GM18873 (cell line): ENCODE measurements at regions not wholly inside any gene's neighbourhood (a gene's known extent, or its start where the extent isn't known, plus 50 kb on each side); places are given as distances from the start of the nearest gene placed in this dataset.
A peak's percentile ranks its signal among the peaks of the same experiment; 100 is the strongest.

Experiments used
- ATAC-seq: cut with Tn5 transposase; IDR thresholded peaks from one replicate; pipeline ENCODE4 v1.9.1; 2021; ENCODE audit warnings: mild to moderate bottlenecking, moderate library complexity, moderate number of reproducible peaks; ENCODE audit not compliant: unreplicated experiment, low FRiP score

DNA sequence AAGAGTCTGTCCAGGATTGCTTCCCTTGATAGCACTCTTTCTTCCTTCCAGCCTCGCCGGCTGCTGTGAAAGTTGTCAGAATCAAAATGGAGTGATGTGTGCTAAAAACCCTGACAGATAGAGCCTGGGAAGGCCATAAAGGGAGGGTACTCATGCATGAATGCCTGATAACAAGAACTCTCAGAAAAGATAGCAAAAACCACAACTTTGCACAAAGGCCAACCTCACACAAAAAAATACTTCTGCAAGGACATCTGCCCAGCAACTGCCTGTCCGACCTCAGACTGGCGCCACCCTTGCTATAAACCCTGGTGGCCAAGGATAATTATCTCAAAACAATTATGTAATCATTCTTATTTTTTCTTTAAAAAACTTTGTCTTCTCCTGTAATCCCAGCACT is 133.2 kb upstream of the SVIL start:
- ATAC-seq: no peak

DNA sequence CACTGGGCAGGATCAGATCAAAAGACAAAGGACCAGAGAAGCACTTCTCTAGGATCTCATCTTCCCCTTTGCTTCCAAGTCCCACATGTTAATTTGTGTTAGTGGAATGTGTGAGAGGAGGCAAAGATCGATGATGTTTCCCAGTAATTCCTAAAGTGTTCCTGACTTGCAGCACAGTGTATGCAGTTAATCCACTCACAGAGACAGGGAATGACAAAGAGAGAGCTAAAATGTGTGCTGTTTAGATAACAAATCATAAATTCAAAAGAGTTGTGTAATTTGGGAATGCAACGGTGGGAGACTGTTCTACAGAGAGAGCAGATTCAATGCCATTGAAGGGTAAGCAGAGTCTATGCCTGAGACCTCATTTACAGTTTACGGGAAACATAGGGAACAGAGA is 132.0 kb upstream of the SVIL start:
- no peak for ATAC-seq

DNA sequence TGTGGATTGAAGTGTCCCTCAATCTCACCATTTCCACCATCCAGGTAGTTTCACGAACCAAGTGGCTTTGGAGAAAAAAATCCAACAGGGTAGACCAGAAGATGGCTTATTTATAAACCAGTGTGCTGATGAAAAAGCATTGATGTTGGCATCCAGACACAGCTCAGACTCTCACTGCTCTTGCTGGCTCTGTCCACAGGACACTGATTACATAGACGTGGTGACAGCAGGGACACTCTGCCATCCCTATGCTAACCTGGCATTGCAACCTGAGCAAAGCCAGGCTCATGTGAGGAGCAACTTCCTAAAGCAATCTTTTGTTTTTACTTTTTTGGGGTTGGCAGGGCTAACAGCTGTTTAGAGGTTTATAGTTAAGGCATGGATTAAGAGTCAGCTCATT is 130.6 kb upstream of the SVIL start:
- no peak for ATAC-seq

DNA sequence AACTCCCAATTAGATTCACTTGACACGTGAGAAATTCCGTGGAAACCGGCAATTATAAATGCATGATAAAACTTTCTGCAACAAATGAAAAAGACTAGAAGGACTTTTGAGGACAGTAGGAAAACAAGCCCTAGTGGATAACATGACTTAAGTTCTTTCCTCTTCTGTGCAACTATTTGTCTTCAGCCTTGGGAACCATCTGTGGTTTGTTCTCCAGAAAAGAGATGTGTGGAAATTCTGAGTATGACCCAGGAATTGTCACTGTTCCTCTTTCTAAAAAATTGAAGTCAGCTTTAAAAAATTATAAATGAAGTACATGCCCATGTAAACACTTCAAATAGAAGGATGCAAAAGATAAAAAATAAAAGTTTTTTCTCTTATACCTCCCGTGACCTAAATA is 128.6 kb upstream of the SVIL start:
- no peak for ATAC-seq

DNA sequence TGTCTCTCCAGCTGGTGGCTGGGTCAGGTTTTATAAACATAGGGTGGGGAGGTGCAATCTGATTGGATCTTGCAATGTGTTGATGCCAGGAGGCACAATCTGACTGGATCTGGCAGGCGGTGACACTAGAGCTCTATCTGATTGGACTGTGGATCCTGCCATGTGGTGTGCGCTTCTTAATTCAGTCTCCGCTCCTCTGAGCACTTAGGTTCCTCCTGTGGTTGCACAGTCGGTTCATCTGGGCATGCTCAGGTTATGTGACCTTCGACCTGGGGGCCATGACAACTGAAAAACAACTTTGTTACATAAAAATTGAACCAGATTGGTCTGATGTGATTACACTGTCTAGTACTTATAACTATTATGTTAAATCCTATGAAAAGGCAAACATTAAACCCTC is 127.1 kb upstream of the SVIL start:
- ATAC-seq: no peak

DNA sequence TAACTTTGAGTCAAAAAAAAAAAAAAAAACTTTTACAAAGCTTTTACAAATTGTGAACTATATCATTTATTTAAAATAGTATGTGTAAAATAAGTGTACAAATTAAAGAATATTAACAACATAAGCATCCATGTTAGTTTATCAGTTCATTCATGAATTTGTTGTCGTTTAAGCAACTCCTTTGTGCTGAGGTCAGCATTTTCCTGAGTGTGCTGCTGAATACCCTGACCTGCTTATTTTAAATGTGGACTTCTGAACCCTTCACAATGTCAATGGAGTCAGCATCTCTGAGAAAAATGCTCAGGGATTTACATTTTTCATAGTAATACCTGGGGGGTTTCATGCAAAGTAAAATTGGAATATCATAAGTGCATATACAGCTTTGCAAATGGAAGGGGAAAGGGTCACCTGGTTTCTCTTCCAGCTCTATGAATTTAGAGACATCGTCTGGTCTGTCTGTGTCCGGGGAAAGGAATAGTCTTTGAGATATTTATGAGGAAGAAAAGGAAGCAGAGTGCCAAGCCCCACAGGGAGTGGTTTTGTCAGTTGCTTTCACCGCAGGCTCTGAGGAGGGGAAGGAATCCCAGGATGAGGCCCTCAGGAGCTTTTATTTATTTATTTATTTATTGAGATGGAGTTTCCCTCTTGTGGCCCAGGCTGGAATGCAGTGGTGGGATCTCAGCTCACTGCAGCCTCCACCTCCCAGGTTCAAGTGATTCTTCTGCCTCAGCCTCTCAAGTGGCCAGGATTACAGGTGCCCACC is 125.5 kb upstream of the SVIL start:
- no peak for ATAC-seq

DNA sequence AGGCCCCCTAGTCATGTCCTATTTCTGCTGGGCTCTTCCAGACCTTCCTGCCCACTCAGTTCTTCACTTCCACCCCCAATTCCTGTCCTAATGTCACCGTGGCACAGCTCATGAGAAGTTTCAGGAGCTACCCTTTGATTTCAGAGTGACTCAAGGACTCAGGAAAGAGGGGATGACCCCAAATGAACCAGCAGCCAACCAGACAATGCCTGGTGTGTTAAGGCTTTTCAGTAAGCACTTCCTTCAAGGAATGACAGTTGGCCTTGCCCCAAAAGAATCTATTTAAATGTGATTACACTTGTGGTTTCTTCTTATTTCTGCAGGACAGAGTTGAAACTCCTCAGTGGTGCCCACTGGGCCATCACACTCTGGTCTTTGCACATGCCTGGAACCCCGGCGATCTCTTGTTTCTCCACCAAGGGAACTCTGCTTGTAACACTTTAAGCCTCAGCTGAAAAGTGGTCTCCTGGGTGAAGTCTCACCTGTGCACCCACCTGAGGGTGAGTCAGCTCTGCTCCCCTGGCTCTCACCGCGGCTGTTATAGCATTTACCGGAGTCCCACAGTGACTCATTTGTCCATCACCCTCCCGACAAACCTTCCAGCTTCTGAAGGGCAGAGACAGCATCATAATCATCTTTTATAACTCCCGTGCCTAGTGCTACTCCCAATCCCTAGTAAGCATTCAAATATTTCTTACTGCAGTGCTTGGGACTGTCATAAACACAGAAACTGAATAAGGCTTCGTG is 123.0 kb upstream of the SVIL start:
- no peak for ATAC-seq

DNA sequence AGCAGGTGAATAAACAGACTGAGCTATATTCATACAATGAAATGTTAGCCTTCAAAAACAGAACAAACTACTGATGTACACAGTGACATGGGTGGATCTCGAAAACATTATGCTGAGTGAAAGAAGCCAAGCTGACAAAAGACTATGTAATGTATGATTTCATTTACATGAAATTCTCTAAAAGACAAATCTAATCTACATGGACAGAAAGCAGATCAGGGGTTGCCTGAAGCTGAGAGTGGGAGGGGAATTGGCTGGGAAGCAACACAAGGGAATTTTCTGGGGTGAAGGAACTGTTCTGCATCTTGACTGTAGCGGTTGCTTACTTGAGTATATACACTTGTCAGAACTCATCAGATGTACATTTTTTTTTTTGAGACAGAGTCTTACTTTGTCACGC is 121.7 kb upstream of the SVIL start:
- ATAC-seq: no peak

DNA sequence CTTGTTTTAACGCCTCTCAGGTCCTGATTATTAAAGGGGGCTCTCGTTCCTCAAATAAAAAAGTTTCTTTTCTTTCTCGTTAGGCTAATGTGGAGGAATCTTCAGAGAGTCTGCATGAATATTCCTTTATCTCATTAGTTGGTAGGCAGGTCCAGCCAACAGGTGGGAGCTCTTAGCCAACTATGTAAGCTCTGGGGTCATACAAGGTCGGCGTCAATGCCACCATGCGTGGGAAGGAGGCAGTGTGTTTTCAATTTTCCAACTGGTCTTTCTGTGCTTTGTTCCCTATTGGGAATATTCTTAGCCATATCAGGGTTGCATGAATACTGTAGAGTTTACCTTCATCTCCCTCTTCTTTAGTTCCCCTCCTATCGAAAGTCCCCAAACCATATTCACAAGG is 118.5 kb upstream of the SVIL start:
- ATAC-seq: no peak

DNA sequence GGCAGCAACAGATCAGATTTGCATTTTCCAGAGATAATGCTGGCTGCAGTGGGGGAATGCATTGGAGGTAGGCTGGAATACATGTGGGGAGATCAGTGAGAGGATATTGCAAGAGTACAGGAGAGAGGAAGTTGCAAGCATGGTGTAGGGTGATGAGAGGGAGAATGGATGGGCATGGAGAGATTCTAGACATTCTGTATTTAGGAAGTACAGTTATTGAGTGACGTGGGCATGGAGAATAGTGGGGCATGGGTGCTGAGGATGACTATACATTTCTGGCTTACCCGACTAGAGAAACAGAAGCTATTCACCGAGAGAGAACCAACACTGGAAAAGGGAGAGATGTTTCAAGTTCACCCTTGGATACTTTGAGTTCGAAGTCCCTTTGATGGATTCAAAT is 116.9 kb upstream of the SVIL start:
- ATAC-seq: no peak

DNA sequence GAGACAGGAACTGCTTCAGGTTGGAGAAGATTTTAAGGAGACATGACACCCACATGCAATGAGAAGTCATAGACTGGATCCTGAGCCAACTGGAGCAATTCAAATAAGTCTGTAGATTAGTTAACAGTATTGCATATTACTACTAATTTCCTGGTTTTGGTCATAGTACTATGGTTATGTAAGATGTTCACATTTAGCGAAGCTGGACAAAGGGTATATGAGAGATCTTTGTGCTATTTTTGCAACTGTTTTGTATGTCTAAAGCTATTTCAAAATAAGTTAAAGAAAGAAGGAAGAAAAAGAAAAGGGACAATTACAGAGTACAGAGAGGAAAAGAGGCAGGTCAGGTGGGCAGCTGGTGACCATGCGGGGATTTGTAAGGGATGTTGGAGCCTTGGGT is 116.5 kb upstream of the SVIL start:
- no peak for ATAC-seq

DNA sequence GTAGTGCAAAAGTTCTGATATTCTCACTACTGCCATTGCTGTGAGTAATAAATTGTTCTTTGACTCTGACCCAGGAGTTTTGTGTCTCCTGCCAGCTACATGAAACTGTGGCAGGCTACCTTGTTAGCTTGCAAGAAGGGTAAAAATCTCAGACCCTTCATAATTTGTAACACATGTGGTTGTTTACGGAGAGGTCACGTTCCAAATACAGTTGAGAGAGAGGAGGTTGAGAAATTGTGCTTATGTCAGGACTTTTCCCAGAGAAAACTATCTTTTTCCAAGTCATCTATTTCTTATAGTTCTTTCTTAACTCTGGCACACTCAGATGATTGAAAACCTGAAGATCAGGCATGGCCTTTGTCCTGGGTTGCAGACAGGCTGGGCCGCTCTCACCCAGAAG is 114.4 kb upstream of the SVIL start:
- ATAC-seq: no peak

DNA sequence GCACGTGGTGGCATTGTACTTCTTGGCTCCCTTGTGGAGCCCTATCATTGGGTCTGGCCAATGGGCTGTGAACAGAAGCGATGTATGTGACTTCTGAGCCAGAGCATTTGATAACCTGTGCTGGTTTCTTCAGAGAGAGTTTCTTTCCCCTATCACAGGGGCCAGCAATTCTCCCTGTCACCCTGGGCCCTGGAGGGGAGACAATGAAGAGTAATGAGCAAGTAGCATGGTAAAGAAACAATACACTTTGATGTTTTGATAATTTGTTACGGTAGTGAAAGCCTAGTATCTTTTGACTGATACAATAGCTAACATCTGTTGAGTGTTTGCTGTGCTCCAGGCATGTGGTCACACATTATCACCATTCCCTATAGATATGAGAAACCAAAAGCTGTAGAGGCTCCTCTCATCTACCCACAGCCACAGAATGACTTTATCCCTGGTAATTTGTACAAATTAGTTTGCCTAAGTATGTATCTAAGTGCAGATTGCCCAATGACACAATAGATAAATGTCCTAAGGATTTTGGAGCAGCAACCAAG is 113.4 kb upstream of the SVIL start:
- no peak for ATAC-seq

DNA sequence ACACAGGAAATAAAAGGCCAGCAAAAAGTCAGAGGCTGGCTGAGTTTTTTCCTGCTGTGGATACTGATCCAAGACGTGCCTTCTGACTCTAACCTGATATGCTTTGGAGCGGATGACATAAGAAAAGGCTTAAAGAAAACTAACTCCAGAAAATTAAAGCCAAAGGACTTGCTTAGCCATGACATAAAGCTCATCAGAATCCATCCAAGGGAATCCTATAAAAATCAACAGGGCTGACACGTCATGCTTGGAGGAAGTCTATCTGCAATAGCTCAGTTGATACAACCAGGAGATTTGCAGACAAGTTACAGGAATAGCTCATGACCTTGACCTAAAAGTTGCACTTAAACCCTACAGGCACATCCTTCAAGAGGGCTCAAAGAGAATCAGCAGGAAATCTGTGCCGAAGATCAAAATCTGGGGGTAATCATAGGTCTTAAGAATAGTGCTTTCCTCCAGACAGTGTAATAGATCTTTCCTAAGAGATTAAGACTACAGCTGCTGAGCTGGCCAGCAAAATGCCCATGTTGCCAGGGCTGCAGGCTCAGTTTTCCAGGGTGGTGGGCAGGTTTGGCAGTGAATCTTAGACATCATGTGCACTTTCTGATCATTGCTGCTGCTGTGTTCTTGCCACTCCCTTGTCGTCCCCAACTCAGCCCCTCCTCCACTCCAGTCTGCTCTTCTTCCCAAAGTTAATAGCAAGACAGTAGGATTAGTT is 111.5 kb upstream of the SVIL start:
- ATAC-seq: no peak

DNA sequence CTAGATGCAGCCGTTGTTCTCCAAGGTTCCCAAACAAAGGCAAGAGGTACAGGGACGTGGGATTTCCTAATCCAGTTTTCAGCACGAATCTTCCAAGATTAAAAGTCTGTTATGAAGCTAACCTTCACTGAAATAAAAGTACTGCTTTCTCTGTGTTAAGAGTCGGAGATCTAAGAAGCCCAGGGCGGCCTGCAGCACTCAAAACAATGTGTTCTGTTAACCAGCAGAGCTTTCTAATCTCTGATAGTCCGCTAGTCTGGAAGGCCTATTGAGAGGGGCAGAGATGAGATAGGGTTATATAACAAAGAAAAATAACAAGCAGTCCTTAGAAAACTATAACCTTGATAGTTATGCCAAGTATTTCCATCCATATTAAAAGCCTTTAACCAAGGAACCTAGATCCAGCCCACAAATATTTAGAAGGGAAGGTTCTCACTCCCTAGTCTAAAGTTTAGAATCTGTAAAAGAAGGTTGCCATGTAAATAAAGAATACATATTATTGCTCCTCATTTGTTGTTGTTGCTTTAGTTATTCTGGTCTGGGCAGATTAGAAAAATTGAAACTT is 106.3 kb upstream of the SVIL start:
- no peak for ATAC-seq

DNA sequence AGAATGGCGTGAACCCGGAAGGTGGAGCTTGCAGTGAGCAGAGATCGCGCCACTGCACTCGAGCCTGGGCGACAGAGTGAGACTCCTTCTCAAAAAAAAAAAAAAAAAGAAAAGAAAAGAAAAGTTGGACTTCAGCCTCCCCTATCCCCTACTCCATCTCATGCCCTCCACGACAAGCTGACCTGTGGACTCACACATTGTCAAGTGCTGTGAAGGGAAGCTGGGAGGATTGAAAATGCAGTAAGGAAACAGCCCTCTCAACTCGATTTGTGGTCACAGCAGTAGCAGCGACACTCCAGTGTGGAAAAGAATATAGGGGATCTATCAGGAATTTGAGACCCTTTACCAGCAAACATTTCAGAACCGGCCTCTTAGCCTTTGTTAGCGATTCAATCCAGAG is 103.6 kb upstream of the SVIL start:
- no peak for ATAC-seq

DNA sequence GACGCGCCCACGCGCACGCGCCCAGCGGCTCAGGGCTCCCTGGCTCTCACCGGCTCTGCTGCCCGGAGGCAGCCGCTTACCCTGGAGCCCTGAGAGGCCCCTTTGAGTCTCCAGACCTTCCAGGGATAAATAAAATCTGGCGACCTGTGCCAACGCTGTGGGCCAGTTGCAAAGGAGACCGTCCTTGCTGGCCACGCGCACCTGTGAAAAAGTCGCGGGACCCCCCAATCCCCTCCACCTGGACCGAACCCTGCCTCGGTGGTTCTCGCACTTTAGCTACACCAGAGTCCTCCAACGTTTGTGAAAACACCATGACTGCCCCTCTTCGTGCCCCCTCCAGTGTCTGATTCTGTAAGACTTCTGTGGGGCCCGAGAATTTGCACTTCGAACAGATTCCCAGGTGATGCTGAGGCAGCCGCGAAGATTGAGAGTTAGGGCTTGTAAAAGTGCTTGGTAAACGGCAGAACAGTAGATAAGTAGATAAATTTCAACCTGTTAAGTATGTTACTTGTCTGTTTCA is 102.4 kb upstream of the SVIL start:
- ATAC-seq: no peak

DNA sequence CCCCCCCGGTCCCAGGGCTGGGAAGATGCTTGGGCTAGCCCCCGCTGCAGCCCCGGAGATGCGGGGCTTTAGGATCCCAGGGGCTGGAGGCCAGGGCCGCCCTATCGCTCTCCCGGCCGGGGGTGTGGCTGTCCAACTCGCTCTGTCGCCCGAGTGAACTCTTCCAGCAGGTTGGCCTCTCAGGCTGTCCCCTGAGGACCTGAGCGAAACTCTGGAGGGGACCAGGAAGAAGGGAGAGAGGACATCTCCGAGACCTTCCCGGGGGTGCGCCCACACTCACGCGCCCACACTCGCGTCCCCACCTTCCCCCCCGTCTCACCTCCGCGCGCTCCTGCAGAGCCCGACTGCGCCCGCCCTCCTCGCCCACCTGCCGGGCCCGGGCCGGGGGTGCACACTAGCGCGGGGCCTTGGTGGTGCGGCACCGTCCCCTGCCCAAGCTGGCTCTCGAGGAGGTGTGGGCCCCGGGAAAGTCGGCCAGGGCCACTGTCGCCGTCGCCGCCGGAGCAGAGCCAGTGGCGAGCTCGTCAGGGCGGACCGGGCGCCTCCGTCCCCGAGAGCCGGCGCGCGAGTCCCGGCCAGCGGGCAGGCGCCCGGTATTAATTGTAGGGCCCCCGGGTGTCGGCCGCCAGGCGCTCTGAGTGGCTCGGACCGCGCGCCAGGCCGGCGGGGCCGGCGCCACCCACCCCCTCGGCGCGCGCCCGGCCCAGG is 101.7 kb upstream of the SVIL start:
- ATAC-seq: no peak

DNA sequence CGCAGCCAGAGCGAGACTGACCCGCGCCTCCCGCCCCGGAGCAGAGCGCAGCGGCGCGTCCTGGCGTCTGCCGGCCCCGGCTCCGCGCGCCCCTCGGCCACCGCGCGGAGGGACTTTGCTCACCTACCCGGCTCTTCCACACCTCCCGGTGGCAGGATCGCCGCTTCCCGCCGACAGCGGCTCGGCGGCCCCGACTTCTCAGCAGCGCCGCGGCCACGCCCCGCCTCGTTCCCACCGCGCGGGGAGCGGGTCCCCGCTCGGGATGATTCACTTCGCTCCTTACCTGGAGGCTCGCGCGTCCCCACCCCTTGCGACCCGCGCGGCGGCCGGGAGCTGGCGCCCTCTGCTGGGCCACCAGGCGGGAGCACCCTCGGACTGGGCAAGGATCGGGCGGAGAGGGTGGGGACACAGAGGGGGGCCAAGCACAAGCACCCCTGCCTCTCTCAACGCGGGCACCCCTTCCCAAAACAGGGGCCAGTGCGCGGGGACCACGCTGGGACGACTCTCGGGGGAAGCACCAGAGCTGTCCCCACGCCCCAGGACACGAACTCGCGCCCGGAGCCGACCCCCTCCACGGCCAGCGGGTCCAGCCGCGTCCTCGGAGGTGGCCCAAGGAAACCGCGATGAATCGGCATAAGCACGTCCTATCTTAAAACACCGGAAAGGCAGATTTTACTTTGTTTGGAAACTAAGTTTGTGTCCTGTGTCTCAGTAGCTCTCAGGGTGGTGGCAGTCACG is 101.0 kb upstream of the SVIL start:
- ATAC-seq: peak; percentile 66
